ENCODE measurements at regions not wholly inside any gene's neighbourhood (a gene's known extent, or its start where the extent isn't known, plus 50 kb on each side); places are given as distances from the start of the nearest gene placed in this dataset.

DNA sequence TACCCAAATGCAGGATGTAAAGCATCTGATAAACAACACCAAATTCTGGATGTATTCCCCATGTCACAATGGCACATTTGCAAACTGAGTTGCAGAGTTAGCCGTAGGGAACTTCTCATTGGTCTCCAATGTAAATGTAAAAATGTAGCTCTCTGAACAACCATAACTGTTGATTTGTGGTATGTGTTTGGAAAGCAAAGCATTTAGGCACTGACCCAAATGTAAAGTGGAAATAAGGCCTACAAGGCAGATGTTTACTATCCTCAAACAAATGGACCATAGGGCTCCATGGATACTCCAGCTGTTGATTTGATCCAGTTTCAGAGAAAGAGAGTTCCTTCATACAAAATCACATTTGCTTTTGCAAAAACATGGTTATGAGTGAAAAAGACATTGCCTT, 223.0 kb upstream of the ELAC2 start:
- TF ChIP-seq, protein P1, sequence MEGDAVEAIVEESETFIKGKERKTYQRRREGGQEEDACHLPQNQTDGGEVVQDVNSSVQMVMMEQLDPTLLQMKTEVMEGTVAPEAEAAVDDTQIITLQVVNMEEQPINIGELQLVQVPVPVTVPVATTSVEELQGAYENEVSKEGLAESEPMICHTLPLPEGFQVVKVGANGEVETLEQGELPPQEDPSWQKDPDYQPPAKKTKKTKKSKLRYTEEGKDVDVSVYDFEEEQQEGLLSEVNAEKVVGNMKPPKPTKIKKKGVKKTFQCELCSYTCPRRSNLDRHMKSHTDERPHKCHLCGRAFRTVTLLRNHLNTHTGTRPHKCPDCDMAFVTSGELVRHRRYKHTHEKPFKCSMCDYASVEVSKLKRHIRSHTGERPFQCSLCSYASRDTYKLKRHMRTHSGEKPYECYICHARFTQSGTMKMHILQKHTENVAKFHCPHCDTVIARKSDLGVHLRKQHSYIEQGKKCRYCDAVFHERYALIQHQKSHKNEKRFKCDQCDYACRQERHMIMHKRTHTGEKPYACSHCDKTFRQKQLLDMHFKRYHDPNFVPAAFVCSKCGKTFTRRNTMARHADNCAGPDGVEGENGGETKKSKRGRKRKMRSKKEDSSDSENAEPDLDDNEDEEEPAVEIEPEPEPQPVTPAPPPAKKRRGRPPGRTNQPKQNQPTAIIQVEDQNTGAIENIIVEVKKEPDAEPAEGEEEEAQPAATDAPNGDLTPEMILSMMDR (conservative IDR thresholded peaks at IDR 0.05 in 1 of 2, IDR thresholded peaks at IDR 0.05 in 1 of 2; ENCODE audit: low read depth in 1 of 2, low read length in 2 of 2): no peak
- no peak for TF ChIP-seq EZH2 (IDR thresholded peaks at IDR 0.05; ENCODE audit: low read length, missing control alignments)

All from fibroblast of lung (primary cell).